Ascending aorta (tissue), 2 donors: ENCODE measurements at regions not wholly inside any gene's neighbourhood (a gene's known extent, or its start where the extent isn't known, plus 50 kb on each side); places are given as distances from the start of the nearest gene placed in this dataset.

Experiments
- DNase-seq, 2 donors: peaks; one replicate each; pipeline ENCODE4 v3.0.0-alpha.2; 2019; ENCODE audit warnings: low spot score in 2 of 2
- H3K27ac ChIP-seq, 2 donors: fragments of 200-600 bp; sonication (generic); one replicate each; pipeline ENCODE4 v1.5.1; 2016 to 2017; ENCODE audit warnings: mild to moderate bottlenecking in 1 of 2
- H3K27me3 ChIP-seq: fragments of 200-600 bp; sonication (generic); one replicate; pipeline ENCODE4 v1.5.1; 2017
- H3K36me3 ChIP-seq, 2 donors: fragments of 200-600 bp; sonication (generic); one replicate each; pipeline ENCODE4 v1.5.1; 2016
- H3K4me1 ChIP-seq, 2 donors: fragments of 200-600 bp; sonication (generic); one replicate each; pipeline ENCODE4 v1.5.1; 2016 to 2017; ENCODE audit warnings: mild to moderate bottlenecking in 1 of 2
- H3K4me3 ChIP-seq, 2 donors: fragments of 200-600 bp; sonication (generic); one replicate each; pipeline ENCODE4 v1.5.1; 2016 to 2017; ENCODE audit warnings: mild to moderate bottlenecking in 1 of 2
- H3K9me3 ChIP-seq, 2 donors: fragments of 200-600 bp; sonication (generic); one replicate each; pipeline ENCODE4 v1.5.1; 2016
- intact Hi-C: fragments of 100-400 bp; cut with DNase I; formaldehyde crosslinking; loops from one replicate; pipeline ENCODE4 v1.15.1; 2023
- TF ChIP-seq, protein P1 (sequence below), 3 experiments: fragments of 200-600 bp in 2 of 3; fragments of 450-650 bp in 1 of 3; sonication (generic) in 2 of 3; IDR thresholded peaks; one replicate each; pipeline ENCODE4 v1.5.1; 2016 to 2019; ENCODE audit warnings: antibody characterized with exemption in 3 of 3, mild to moderate bottlenecking in 1 of 3, moderate library complexity in 1 of 3

DNA sequence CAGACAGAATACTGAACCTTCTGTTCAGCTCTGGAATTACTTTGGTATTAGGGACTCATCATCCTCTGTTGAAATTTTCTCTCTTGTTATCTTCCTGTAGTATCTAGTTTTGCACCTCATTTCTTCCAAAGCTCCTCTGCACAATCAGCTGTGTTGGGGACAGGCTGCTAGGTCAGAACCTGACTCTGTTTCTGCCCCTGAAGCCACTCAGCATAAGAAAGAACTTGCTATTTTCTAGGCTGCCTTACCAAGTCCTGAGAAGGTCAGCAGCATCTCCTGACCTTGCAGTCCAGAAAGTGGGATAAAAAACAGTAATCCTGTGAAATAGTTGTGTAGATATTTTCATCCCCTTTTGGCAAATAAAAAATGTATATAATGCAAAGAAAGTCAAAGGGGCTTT is 862.6 kb downstream of the SORCS3 start:
- no peaks in the 10 kb centered on the region for H3K36me3 ChIP-seq
- no peak for DNase-seq
- no peaks in the 10 kb centered on the region for H3K4me1 ChIP-seq
- H3K27me3 ChIP-seq, result no peaks in the 10 kb centered on the region
- H3K9me3 ChIP-seq, result no peaks in the 10 kb centered on the region
- H3K27ac ChIP-seq, result no peak overlapping the region
- intact Hi-C loops, result no loop called here
- no peak overlapping the region for H3K4me3 ChIP-seq
- TF ChIP-seq, protein P1, sequence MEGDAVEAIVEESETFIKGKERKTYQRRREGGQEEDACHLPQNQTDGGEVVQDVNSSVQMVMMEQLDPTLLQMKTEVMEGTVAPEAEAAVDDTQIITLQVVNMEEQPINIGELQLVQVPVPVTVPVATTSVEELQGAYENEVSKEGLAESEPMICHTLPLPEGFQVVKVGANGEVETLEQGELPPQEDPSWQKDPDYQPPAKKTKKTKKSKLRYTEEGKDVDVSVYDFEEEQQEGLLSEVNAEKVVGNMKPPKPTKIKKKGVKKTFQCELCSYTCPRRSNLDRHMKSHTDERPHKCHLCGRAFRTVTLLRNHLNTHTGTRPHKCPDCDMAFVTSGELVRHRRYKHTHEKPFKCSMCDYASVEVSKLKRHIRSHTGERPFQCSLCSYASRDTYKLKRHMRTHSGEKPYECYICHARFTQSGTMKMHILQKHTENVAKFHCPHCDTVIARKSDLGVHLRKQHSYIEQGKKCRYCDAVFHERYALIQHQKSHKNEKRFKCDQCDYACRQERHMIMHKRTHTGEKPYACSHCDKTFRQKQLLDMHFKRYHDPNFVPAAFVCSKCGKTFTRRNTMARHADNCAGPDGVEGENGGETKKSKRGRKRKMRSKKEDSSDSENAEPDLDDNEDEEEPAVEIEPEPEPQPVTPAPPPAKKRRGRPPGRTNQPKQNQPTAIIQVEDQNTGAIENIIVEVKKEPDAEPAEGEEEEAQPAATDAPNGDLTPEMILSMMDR (IDR thresholded peaks at IDR 0.05), result no peak

DNA sequence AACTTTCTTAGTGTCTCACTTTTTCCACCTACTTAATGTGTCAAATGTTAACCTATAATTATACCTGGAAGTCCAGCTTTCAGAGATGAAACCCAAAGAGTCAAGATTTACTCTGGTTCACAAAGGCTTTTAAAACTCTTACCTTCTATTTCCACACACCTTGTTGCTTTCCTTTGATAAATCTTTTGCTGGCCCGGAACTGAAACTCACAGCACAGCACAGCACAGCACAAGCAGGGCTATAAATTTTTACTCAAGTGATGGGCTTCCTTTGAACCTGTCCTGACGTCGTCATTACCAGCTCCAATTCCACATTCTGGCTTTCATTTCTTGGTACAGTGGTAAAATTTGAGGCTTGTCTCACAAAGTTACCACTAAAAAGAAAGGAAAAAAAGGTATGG is 861.0 kb downstream of the SORCS3 start:
- TF ChIP-seq, protein P1 (IDR thresholded peaks at IDR 0.05), result no peak
- DNase-seq, result no peak
- no peak overlapping the region for H3K27ac ChIP-seq
- no peaks in the 10 kb centered on the region for H3K9me3 ChIP-seq
- H3K4me1 ChIP-seq, result no peaks in the 10 kb centered on the region
- H3K36me3 ChIP-seq, result no peaks in the 10 kb centered on the region
- no peak overlapping the region for H3K4me3 ChIP-seq
- H3K27me3 ChIP-seq, result no peaks in the 10 kb centered on the region
- intact Hi-C loops, result no loop called here

DNA sequence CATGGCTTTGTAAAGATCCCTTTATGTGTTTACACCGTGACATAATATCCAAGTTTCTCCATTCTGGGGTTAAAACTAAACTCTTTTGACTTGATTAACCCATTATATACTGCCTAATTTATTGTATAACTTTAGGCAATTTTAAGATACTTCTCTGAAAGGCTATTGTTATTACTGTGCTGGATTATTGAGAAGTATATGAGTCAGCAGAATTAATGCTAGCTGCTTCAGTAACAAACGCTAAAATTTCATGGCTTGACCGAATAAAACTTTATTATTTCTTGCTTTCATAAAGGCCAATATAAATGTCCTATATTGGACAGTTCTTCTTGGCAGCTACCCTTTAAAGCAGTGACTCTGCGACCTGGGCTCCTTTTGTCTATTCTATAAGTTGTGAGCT is 853.9 kb downstream of the SORCS3 start:
- no peaks in the 10 kb centered on the region for H3K9me3 ChIP-seq
- no peak for DNase-seq
- no peaks in the 10 kb centered on the region for H3K27me3 ChIP-seq
- TF ChIP-seq, protein P1 (IDR thresholded peaks at IDR 0.05), result no peak
- H3K36me3 ChIP-seq, result no peaks in the 10 kb centered on the region
- intact Hi-C loops, result no loop called here
- H3K4me3 ChIP-seq, result no peak overlapping the region
- no peaks in the 10 kb centered on the region for H3K4me1 ChIP-seq
- H3K27ac ChIP-seq, result no peak overlapping the region

DNA sequence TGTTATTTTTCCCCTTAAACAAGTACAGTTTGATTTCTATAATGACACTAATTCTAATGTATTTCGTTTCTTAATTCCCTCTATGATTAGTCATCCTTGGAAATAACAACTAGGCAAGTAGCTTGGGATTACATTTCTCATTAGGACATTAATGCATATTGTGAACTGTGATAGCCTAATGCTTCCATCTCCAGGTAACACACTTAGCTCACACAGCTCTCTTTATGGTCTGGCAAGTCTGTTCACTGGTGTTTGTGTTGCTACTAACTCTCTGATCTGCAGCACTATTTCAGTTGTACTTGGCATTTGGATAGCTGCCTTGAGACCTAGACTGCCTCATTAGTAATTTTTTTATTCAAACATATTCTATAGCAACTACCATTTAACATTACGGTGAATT is 853.2 kb downstream of the SORCS3 start:
- Histone ChIP-seq H3K4me3 (no peak overlapping the region), H3K36me3 (no peaks in the 10 kb centered on the region), H3K9me3 (no peaks in the 10 kb centered on the region), H3K27me3 (no peaks in the 10 kb centered on the region), H3K27ac (no peak overlapping the region), H3K4me1 (no peaks in the 10 kb centered on the region)
- intact Hi-C loops, result no loop called here
- TF ChIP-seq, protein P1 (IDR thresholded peaks at IDR 0.05), result no peak
- DNase-seq, result no peak

DNA sequence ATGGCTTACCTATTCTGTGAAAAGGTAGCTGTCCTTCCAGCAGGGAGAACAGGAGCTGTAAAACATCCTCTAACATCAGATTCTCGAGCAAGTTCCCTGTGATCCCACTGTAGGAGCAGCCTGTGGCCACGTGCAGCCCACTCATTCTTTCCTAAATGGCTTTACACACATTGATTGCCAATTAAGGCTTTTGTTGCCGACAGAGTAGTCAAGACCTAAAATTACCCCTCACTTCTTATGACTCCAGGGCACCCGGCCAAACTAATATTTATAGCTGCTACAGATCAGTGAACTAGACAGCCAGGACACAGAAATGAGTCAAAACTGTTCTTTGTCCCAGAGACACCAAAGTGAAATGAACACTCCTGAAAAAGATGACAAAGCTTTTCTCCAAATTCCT is 832.1 kb downstream of the SORCS3 start:
- TF ChIP-seq, protein P1 (IDR thresholded peaks at IDR 0.05), result no peak
- Histone ChIP-seq H3K9me3 (no peaks in the 10 kb centered on the region), H3K4me3 (no peak overlapping the region), H3K4me1 (no peaks in the 10 kb centered on the region), H3K27me3 (no peaks in the 10 kb centered on the region), H3K27ac (no peak overlapping the region), H3K36me3 (no peaks in the 10 kb centered on the region)
- intact Hi-C loops, result no loop called here
- no peak for DNase-seq

DNA sequence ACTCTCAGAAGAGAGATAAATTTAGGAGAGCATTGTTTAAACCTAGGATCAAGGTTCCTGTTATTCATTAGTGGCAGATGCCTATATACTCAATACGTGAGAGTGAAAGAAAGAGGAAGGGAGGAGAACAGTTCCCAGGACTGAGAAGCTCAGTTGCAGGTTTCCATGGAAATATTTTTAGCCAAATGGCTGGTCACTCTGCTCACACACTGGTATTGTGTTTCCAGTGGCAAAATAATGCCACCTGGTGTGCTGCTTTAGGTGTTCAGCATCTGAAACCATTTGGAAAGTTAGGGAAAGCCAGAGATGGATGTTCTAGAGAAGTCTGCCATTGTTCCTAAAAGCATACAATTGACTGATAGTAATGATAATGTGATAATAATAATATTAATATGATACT is 827.7 kb downstream of the SORCS3 start:
- H3K4me1 ChIP-seq, result no peaks in the 10 kb centered on the region
- no peak for DNase-seq
- no peaks in the 10 kb centered on the region for H3K36me3 ChIP-seq
- H3K4me3 ChIP-seq, result no peak overlapping the region
- H3K27me3 ChIP-seq, result no peaks in the 10 kb centered on the region
- intact Hi-C loops, result no loop called here
- TF ChIP-seq, protein P1 (IDR thresholded peaks at IDR 0.05), result no peak
- H3K9me3 ChIP-seq, result no peaks in the 10 kb centered on the region
- no peak overlapping the region for H3K27ac ChIP-seq
